ENCODE measurements at regions not wholly inside any gene's neighbourhood (a gene's known extent, or its start where the extent isn't known, plus 50 kb on each side); places are given as distances from the start of the nearest gene placed in this dataset.
A peak's percentile ranks its signal among the peaks of the same experiment; 100 is the strongest.

GRCh38 chr3:18861137-18861536 lies 287.2 kb upstream of the KCNH8 start (continued):
- TF ChIP-seq SMARCA4 (IDR thresholded peaks at IDR 0.05), result no peak
- TF ChIP-seq C11orf30 (IDR thresholded peaks at IDR 0.05; ENCODE audit: low read depth), result no peak
- no peak for TF ChIP-seq POLR2A (conservative IDR thresholded peaks at IDR 0.05)
- TF ChIP-seq CREB5 (CRISPR knock-in tag; IDR thresholded peaks at IDR 0.05), result no peak
- TF ChIP-seq ZNF174 (CRISPR knock-in tag; IDR thresholded peaks at IDR 0.05), result no peak
- TF ChIP-seq PCBP2 (IDR thresholded peaks at IDR 0.05; ENCODE audit: low read depth, low read length, poor library complexity, severe bottlenecking), result peak; percentile 94

DNA sequence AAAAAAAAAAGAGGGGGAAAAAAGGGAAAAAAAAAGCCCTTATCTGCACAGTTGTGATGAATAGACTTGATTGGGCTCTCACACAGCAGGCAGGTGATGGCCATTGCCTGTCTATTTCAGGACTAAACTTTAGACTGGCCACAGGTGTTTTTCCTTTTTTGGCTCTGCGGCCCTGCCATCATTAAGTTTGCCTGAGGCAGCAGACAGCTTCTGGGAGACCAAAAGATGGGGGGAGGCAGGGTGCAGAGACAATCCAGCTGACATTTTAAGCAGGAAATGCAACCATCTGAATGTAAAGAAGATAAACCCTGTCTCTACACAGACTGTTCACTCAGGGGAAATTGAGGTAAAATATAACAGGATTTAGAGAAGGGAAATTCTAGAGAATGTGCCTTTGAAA lies 295.0 kb upstream of the KCNH8 start:
- no peak for FAIRE-seq
- no peak for ATAC-seq
- Histone ChIP-seq H2AFZ (ENCODE audit: low read depth, low read length) (no peak overlapping the region), H3K27me3 (ENCODE audit: control insufficient read depth in 2 of 2, insufficient read depth in 2 of 2, low read length in 2 of 2) (no peaks in the 10 kb centered on the region), H3K79me2 (ENCODE audit: control insufficient read depth, insufficient read depth, low read length) (no peaks in the 10 kb centered on the region), H3K9me3 (replicated peaks; ENCODE audit: control insufficient read depth, insufficient read depth, low read depth, low read length) (no peaks in the 10 kb centered on the region; the same call in 1 of the 2 replicates), H3K4me3 (no peak overlapping the region), H3K4me2 (ENCODE audit: insufficient read depth, low read length) (no peak overlapping the region), H3K9me1 (ENCODE audit: control insufficient read depth, insufficient read depth, low read length) (no peaks in the 10 kb centered on the region), H4K20me1 (replicated peaks; ENCODE audit: control insufficient read depth, insufficient read depth, low read length) (no peaks in the 10 kb centered on the region), H3K4me1 (replicated peaks in 1 of 2; ENCODE audit: control insufficient read depth in 2 of 2, insufficient read depth in 2 of 2, low read length in 2 of 2) (no peaks in the 10 kb centered on the region), H3K36me3 (ENCODE audit: control insufficient read depth, insufficient read depth, low read length) (no peaks in the 10 kb centered on the region), H3K27ac (ENCODE audit: extremely low read depth, low read depth, low read length) (no peak overlapping the region), H3K9ac (ENCODE audit: insufficient read depth in 1 of 2, low read depth in 2 of 2, low read length in 2 of 2) (no peak overlapping the region)
- in situ Hi-C loops (cut with MboI) (no loop called here), intact Hi-C loops (cut with micrococcal nuclease) (no loop called here)
- no TSS peak for BruUV-seq (replicated peaks)
- WGBS (ENCODE audit: insufficient coverage, low coverage, missing lambda C conversion rate), result no CpG with 5 or more reads among the region's 1 CpG
- no peak for DNase-seq (ENCODE audit: extremely low read depth in 1 of 4, low spot score in 3 of 4)
- TF ChIP-seq SMARCC2 (IDR thresholded peaks at IDR 0.05; ENCODE audit: low read depth) (no peak), CREB5 (CRISPR knock-in tag; IDR thresholded peaks at IDR 0.05) (no peak), ZNF644 (tag; IDR thresholded peaks at IDR 0.05; ENCODE audit: low read depth) (no peak)
- ChIA-PET CTCF (ENCODE audit: low intra/inter-chr PET ratio) (no interaction called here), POLR2A (no interaction called here)

Data from K562 (cell line).